Testis (tissue), 2 donors: ENCODE measurements at regions not wholly inside any gene's neighbourhood (a gene's known extent, or its start where the extent isn't known, plus 50 kb on each side); places are given as distances from the start of the nearest gene placed in this dataset.

Experiments
- DNase-seq: peaks from one replicate; pipeline ENCODE4 v3.0.0-alpha.2; 2019
- H3K27ac ChIP-seq, 2 donors: fragments of 200-600 bp; sonication (generic); one replicate each; pipeline ENCODE4 v1.5.1; 2019
- H3K27me3 ChIP-seq: fragments of 200-600 bp; sonication (generic); one replicate; pipeline ENCODE4 v1.5.1; 2019
- H3K36me3 ChIP-seq: fragments of 200-600 bp; sonication (generic); one replicate; pipeline ENCODE4 v1.5.1; 2017; ENCODE audit warnings: low read depth; ENCODE audit errors: missing control alignments
- H3K4me1 ChIP-seq: fragments of 200-600 bp; sonication (generic); one replicate; pipeline ENCODE4 v1.5.1; 2019
- H3K4me3 ChIP-seq, 2 donors: fragments of 200-600 bp; sonication (generic); one replicate each; pipeline ENCODE4 v1.5.1; 2017 to 2019
- H3K9me3 ChIP-seq: fragments of 200-600 bp; sonication (generic); one replicate; pipeline ENCODE4 v1.5.1; 2017
- POLR2A ChIP-seq: fragments of 450-650 bp; IDR thresholded peaks from one replicate; pipeline ENCODE4 v1.6.1; 2017; ENCODE audit warnings: antibody characterized with exemption, mild to moderate bottlenecking, moderate library complexity
- WGBS, 2 donors: methylation state at CpG; one replicate each; pipeline ENCODE4 v1.1.5; 2018; 5-methylcytosine and 5-hydroxymethylcytosine counted together
- intact Hi-C: fragments of 100-400 bp; cut with DNase I; formaldehyde crosslinking; loops from one replicate; pipeline ENCODE4 v1.15.1; 2023; ENCODE audit warnings: low total_unique reads
- TF ChIP-seq, protein P1 (sequence below), 3 experiments: fragments of 450-650 bp in 2 of 3; fragments of 200-600 bp in 1 of 3; sonication (generic) in 1 of 3; IDR thresholded peaks; one replicate each; pipeline ENCODE4 v1.5.1; 2016 to 2019; ENCODE audit warnings: antibody characterized with exemption in 3 of 3, mild to moderate bottlenecking in 2 of 3, moderate library complexity in 1 of 3

DNA sequence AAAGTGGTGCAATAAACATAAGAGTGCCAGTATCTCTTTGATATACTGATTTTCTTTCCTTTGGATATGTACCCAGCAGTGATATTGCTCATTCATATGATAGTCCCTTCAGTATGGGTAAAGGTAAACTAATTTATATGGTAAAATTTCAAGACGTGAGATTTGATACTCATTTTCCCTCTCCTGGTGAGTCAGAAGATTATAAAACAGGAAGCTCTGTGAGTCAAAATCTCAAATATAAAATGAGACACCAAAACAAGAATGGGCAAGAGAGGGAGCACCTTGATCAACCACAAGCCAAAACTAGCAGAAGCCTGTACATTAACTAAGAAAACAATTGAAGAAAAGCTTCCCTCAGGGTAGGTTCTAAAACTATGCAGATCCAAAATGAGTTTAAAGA lies 216.3 kb downstream of the SLITRK6 start:
- H3K9me3 ChIP-seq = no peaks in the 10 kb centered on the region
- WGBS, 2 donors = 85 to 89% methylated on average over 1 of the region's 1 CpG
- no peak for DNase-seq
- H3K27me3 ChIP-seq = no peaks in the 10 kb centered on the region
- no peaks in the 10 kb centered on the region for H3K4me1 ChIP-seq
- TF ChIP-seq, protein P1, sequence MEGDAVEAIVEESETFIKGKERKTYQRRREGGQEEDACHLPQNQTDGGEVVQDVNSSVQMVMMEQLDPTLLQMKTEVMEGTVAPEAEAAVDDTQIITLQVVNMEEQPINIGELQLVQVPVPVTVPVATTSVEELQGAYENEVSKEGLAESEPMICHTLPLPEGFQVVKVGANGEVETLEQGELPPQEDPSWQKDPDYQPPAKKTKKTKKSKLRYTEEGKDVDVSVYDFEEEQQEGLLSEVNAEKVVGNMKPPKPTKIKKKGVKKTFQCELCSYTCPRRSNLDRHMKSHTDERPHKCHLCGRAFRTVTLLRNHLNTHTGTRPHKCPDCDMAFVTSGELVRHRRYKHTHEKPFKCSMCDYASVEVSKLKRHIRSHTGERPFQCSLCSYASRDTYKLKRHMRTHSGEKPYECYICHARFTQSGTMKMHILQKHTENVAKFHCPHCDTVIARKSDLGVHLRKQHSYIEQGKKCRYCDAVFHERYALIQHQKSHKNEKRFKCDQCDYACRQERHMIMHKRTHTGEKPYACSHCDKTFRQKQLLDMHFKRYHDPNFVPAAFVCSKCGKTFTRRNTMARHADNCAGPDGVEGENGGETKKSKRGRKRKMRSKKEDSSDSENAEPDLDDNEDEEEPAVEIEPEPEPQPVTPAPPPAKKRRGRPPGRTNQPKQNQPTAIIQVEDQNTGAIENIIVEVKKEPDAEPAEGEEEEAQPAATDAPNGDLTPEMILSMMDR (IDR thresholded peaks at IDR 0.05) = no peak
- no peak for TF ChIP-seq POLR2A
- H3K27ac ChIP-seq = no peak overlapping the region
- H3K36me3 ChIP-seq = no peaks in the 10 kb centered on the region
- H3K4me3 ChIP-seq = no peak overlapping the region
- intact Hi-C loops = no loop called here

DNA sequence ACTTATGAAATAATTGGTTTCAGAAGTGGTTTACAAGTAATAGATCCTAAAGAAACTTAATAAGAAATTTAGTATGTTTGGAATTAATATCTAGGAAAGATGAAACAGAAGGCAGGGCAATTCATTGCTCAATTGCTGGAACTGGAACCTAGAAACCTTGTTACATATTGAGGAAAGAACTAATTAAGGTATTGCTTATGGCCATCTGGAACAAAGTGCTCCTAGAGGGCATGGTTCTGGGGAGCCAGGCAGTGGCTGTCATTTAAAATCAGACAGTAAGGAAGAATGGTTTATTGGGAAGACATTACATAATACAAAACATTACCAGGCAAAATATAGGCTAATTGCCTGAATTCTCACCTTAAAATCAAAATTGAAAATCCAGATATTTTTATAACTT lies 224.1 kb downstream of the SLITRK6 start:
- H3K4me3 ChIP-seq = no peak overlapping the region
- TF ChIP-seq POLR2A = no peak
- TF ChIP-seq, protein P1 (IDR thresholded peaks at IDR 0.05) = no peak

DNA sequence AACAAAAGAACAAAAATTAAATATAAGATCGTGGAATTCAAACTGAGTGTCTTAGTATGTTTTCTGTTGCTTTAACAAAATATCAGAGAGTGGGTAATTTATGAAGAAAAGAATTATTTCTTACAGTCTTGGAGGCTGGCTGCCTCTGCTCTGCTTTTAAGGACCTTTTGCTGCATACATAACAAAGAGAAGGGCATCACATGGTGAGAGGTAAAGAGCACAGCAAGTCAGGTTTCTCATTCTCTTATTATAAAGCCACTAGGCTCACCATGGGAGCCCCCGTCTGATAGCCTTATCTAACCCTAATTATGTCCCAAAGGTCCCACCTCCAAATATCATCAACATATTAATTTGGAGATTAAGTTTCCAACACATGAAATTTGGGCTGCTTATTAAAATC lies 231.3 kb downstream of the SLITRK6 start:
- Histone ChIP-seq H3K27me3 (no peaks in the 10 kb centered on the region), H3K9me3 (no peaks in the 10 kb centered on the region), H3K36me3 (no peaks in the 10 kb centered on the region), H3K4me1 (no peaks in the 10 kb centered on the region), H3K27ac (no peak overlapping the region), H3K4me3 (no peak overlapping the region)
- intact Hi-C loops = no loop called here
- TF ChIP-seq, protein P1 (IDR thresholded peaks at IDR 0.05) = no peak
- TF ChIP-seq POLR2A = no peak
- WGBS, 2 donors = 86 to 87% methylated on average over 2 of the region's 2 CpGs
- DNase-seq = no peak

More for the DNA sequence above, 224.1 kb downstream of the SLITRK6 start:
- Histone ChIP-seq H3K9me3 (no peaks in the 10 kb centered on the region), H3K36me3 (no peaks in the 10 kb centered on the region), H3K4me1 (no peaks in the 10 kb centered on the region), H3K27me3 (no peaks in the 10 kb centered on the region), H3K27ac (no peak overlapping the region)
- no peak for DNase-seq
- intact Hi-C loops = no loop called here

DNA sequence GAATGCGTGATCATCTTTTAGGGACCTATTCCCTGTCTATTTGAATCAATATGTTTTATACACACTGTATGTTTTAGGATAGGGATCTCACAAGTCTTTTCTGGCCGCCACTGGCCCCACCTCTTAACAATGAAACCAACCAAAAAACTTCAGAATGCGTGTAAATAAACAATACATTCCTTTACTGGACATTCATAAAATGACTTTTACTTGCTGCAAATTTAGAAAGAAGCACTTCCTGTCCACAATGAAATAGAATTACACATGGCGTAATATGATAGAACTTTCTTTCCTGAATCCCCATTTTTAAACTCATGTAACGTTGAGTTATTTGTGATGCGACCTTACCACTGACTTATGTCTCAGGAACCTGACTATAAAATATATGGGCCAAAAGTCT lies 233.6 kb downstream of the SLITRK6 start:
- Histone ChIP-seq H3K36me3 (no peaks in the 10 kb centered on the region), H3K4me1 (no peaks in the 10 kb centered on the region), H3K27me3 (no peaks in the 10 kb centered on the region), H3K9me3 (no peaks in the 10 kb centered on the region), H3K27ac (no peak overlapping the region), H3K4me3 (no peak overlapping the region)
- no peak for TF ChIP-seq POLR2A
- TF ChIP-seq, protein P1 (IDR thresholded peaks at IDR 0.05) = no peak
- WGBS, 2 donors = 76 to 82% methylated on average over 6 of the region's 6 CpGs
- intact Hi-C loops = no loop called here
- DNase-seq = no peak

DNA sequence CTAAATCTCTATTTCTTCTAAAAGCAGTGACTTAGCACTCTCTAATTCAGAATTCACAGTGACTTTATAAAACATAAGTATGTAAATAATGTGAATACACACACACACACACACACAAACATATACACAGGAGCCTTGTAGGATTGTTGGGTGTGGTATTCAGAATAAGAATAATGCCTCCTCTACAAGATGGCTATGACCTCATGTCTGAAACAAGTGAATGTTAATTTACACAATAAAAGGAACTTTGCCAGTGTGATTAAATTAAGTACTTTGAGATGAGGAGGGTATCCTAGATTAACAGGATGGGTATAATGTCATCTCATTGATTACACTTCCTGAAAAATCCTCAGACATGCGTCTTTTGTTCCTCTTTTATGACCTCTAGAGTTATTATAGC lies 234.6 kb downstream of the SLITRK6 start:
- H3K36me3 ChIP-seq = no peaks in the 10 kb centered on the region
- no peaks in the 10 kb centered on the region for H3K9me3 ChIP-seq
- intact Hi-C loops = no loop called here
- H3K4me1 ChIP-seq = no peaks in the 10 kb centered on the region
- H3K4me3 ChIP-seq = no peak overlapping the region
- 75 to 87% methylated on average over 1 of the region's 1 CpG for WGBS, 2 donors
- H3K27ac ChIP-seq = no peak overlapping the region
- H3K27me3 ChIP-seq = no peaks in the 10 kb centered on the region
- DNase-seq = no peak
- TF ChIP-seq, protein P1 (IDR thresholded peaks at IDR 0.05) = no peak
- no peak for TF ChIP-seq POLR2A
